ENCODE measurements at regions not wholly inside any gene's neighbourhood (a gene's known extent, or its start where the extent isn't known, plus 50 kb on each side); places are given as distances from the start of the nearest gene placed in this dataset.

DNA sequence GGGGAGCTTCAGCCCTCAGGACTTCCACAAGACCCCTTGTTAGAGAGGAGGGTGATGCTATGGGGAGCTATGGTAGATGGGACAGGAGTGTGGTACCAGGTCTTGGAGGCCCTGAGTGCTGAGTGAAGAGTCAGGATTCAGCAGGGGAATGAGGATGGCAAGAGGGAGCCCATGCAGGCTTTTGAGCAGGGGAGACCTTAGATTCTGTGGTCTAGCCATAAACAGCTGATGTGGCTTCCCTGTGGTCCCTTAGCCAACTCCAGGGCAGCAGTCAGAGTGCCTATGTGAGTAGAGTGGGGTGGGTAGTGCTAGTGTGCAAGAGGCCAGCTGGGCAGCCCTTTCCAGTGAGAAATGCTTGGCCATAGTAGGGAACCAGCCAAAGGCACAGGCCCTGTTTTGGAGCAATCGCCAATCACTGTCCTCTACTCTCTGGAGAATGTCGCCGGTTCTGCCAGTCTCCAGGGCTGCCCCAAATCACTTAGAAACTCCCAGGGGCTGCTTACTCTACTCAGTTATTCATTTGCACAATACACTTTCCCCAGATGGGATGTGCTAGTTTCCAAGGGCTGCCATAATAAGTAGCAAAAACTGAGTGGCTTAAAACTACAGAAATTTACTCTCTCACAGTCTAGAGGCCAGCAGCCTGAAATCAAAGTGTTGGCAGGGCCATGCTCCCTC, 310.5 kb downstream of the SMAD2 start:
- H3K27me3 Mint-ChIP-seq (ENCODE audit: insufficient read depth) = no peaks in the 10 kb centered on the region; the same call in 1 of the 2 replicates
- no peak for DNase-seq
- no peaks in the 10 kb centered on the region for H3K4me1 Mint-ChIP-seq (ENCODE audit: low read depth)
- no peak overlapping the region for H3K4me3 Mint-ChIP-seq
- H3K9me3 Mint-ChIP-seq = peaks cover 43% of the 10 kb centered on the region
- H3K36me3 Mint-ChIP-seq (ENCODE audit: low read depth) = peaks cover 7% of the 10 kb centered on the region; the same call in 1 of the 2 replicates
- TF ChIP-seq CTCF (IDR thresholded peaks at IDR 0.05) = no peak
- no peak overlapping the region for H3K27ac Mint-ChIP-seq

DNA sequence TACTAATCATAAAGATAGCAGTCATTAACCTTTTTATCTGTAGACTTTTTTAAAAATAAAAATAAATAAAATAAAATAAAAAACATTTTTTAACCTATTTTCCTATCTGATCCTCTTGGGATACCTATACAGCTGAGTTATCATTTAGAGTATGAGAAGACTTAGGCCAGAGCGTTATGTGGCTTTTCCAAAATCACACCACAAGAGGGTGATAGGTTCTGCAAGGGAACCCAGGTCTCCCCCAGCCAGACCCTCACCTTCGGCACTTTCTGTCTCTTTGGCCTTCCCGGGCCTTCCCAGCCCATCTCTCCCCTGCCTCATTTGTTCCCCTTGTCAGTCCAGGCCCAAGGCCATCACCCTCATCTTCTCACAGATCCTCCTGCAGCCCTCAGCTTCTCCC, 311.7 kb downstream of the SMAD2 start:
- H3K36me3 Mint-ChIP-seq (ENCODE audit: low read depth) = peaks cover 9% of the 10 kb centered on the region; the same call in 1 of the 2 replicates
- TF ChIP-seq CTCF (IDR thresholded peaks at IDR 0.05) = no peak
- H3K27me3 Mint-ChIP-seq (ENCODE audit: insufficient read depth) = no peaks in the 10 kb centered on the region; the same call in 1 of the 2 replicates
- DNase-seq = no peak
- H3K27ac Mint-ChIP-seq = no peak overlapping the region
- no peaks in the 10 kb centered on the region for H3K4me1 Mint-ChIP-seq (ENCODE audit: low read depth)
- no peak overlapping the region for H3K4me3 Mint-ChIP-seq
- peaks cover 51% of the 10 kb centered on the region for H3K9me3 Mint-ChIP-seq

GRCh38 chr18:47615043-47615442, 315.4 kb downstream of the SMAD2 start:
- peaks cover 5% of the 10 kb centered on the region for H3K27me3 Mint-ChIP-seq (ENCODE audit: insufficient read depth)

DNA sequence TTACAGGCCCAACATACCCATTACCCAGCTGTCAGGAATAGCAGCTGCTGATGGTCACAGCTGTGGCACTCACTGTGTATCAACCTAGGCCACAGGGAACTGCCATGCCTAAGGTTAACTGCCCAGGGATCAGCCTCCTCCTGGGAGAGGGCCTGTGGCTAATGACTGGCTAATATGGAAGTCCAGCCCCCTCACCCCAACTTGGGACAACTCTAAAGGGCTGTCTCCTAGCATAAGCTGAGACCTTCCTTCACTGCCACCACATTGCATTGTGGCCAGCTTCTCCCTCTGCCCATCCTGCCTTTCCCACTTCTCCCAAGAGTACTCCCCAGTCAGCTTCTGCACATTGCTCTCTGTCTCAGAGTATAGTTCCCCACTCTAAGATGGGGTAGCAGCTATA, 316.5 kb downstream of the SMAD2 start:
- Mint-ChIP-seq H3K4me1 (ENCODE audit: low read depth) (no peaks in the 10 kb centered on the region), H3K36me3 (ENCODE audit: low read depth) (peaks cover 9% of the 10 kb centered on the region; the same call in 1 of the 2 replicates), H3K9me3 (peaks cover 45% of the 10 kb centered on the region), H3K4me3 (no peak overlapping the region), H3K27ac (no peak overlapping the region), H3K27me3 (ENCODE audit: insufficient read depth) (peaks cover 7% of the 10 kb centered on the region)
- no peak for TF ChIP-seq CTCF (IDR thresholded peaks at IDR 0.05)
- no peak for DNase-seq

More at GRCh38 chr18:47615043-47615442, 315.4 kb downstream of the SMAD2 start:
- peaks cover 9% of the 10 kb centered on the region; the same call in 1 of the 2 replicates for H3K36me3 Mint-ChIP-seq (ENCODE audit: low read depth)
- no peak overlapping the region for H3K27ac Mint-ChIP-seq
- peaks cover 53% of the 10 kb centered on the region for H3K9me3 Mint-ChIP-seq
- DNase-seq = no peak
- H3K4me3 Mint-ChIP-seq = no peak overlapping the region
- H3K4me1 Mint-ChIP-seq (ENCODE audit: low read depth) = no peaks in the 10 kb centered on the region
- no peak for TF ChIP-seq CTCF (IDR thresholded peaks at IDR 0.05)

- TF ChIP-seq CTCF (IDR thresholded peaks at IDR 0.05) = no peak
- DNase-seq = no peak
- Mint-ChIP-seq H3K4me1 (ENCODE audit: low read depth) (no peaks in the 10 kb centered on the region), H3K27me3 (ENCODE audit: insufficient read depth) (peaks cover 8% of the 10 kb centered on the region; the same call in 1 of the 2 replicates), H3K9me3 (peaks cover 43% of the 10 kb centered on the region), H3K27ac (no peak overlapping the region), H3K36me3 (ENCODE audit: low read depth) (peaks cover 9% of the 10 kb centered on the region; the same call in 1 of the 2 replicates), H3K4me3 (no peak overlapping the region)
Measured at GRCh38 chr18:47611649-47612048, 318.8 kb downstream of the SMAD2 start.

Measured in HFFc6 (cell line).